Stomach smooth muscle (tissue), 2 donors: ENCODE measurements at regions not wholly inside any gene's neighbourhood (a gene's known extent, or its start where the extent isn't known, plus 50 kb on each side); places are given as distances from the start of the nearest gene placed in this dataset.

Experiments
- H3K27ac ChIP-seq: one replicate; pipeline ENCODE4 v1.7.0; 2013; ENCODE audit warnings: mild to moderate bottlenecking, low read length, inconsistent platforms
- H3K27me3 ChIP-seq, 2 donors: one replicate each; pipeline ENCODE4 v1.7.0; 2013; ENCODE audit warnings: low read length in 2 of 2; ENCODE audit not compliant: insufficient read depth in 2 of 2, control insufficient read depth in 1 of 2
- H3K36me3 ChIP-seq, 2 donors: one replicate each; pipeline ENCODE4 v1.7.0; 2013; ENCODE audit warnings: low read length in 2 of 2; ENCODE audit not compliant: control insufficient read depth in 2 of 2, insufficient read depth in 2 of 2
- H3K4me1 ChIP-seq: one replicate; pipeline ENCODE4 v1.7.0; 2013; ENCODE audit warnings: low read length; ENCODE audit not compliant: control insufficient read depth, insufficient read depth
- H3K4me3 ChIP-seq, 2 donors: one replicate each; pipeline ENCODE4 v1.7.0; 2013; ENCODE audit warnings: low read length in 2 of 2
- H3K9ac ChIP-seq, 2 donors: one replicate each; pipeline ENCODE4 v1.7.0; 2013; ENCODE audit warnings: low read length in 2 of 2, mild to moderate bottlenecking in 1 of 2
- H3K9me3 ChIP-seq, 2 donors: one replicate each; pipeline ENCODE4 v1.7.0; 2013; ENCODE audit warnings: low read length in 2 of 2; ENCODE audit not compliant: control insufficient read depth in 2 of 2
- donor health status: healthy.
- donor health status: Pancreatic carcinoma.

- H3K4me1 ChIP-seq, result no peaks in the 10 kb centered on the region
- no peaks in the 10 kb centered on the region for H3K27me3 ChIP-seq
- H3K27ac ChIP-seq, result no peak overlapping the region
- no peaks in the 10 kb centered on the region for H3K36me3 ChIP-seq
- H3K4me3 ChIP-seq, result no peak overlapping the region
- H3K9me3 ChIP-seq, result peaks cover 8 to 10% of the 10 kb centered on the region in 2 donors
- no peak overlapping the region for H3K9ac ChIP-seq
Measured at GRCh38 chr4:4808086-4808485, 51.4 kb upstream of the MSX1 start.

DNA sequence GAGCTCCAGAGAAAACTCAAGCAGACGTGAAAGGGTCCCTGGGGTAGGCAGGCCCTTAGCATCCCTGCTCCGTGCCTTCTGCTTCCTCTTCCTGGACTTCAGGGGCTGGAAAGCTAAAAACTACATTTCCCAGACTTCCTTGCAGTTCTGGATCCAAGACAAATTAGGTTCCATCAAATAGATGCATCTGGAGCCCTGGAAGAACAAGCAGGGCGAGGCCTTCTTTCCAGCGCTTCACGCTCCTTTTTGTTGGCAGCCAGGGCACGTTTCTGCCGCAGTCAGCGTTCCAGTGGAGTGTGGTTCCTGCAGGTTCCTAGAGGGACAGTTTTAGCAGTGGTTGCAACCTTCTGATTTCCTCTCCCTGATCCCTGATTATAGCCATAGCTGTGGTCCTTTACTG is 53.6 kb upstream of the MSX1 start:
- H3K4me1 ChIP-seq, result no peaks in the 10 kb centered on the region
- peaks cover 8 to 10% of the 10 kb centered on the region in 2 donors for H3K9me3 ChIP-seq
- H3K27ac ChIP-seq, result no peak overlapping the region
- H3K36me3 ChIP-seq, result no peaks in the 10 kb centered on the region
- no peak overlapping the region for H3K4me3 ChIP-seq
- H3K9ac ChIP-seq, result no peak overlapping the region
- H3K27me3 ChIP-seq, result no peaks in the 10 kb centered on the region

- Histone ChIP-seq H3K27me3 (no peaks in the 10 kb centered on the region), H3K9me3 (peaks cover 1 to 8% of the 10 kb centered on the region in 2 donors), H3K4me3 (no peak overlapping the region), H3K36me3 (no peaks in the 10 kb centered on the region), H3K4me1 (no peaks in the 10 kb centered on the region), H3K27ac (no peak overlapping the region), H3K9ac (no peak overlapping the region)
Measured at GRCh38 chr4:4803912-4804296, 55.6 kb upstream of the MSX1 start.

DNA sequence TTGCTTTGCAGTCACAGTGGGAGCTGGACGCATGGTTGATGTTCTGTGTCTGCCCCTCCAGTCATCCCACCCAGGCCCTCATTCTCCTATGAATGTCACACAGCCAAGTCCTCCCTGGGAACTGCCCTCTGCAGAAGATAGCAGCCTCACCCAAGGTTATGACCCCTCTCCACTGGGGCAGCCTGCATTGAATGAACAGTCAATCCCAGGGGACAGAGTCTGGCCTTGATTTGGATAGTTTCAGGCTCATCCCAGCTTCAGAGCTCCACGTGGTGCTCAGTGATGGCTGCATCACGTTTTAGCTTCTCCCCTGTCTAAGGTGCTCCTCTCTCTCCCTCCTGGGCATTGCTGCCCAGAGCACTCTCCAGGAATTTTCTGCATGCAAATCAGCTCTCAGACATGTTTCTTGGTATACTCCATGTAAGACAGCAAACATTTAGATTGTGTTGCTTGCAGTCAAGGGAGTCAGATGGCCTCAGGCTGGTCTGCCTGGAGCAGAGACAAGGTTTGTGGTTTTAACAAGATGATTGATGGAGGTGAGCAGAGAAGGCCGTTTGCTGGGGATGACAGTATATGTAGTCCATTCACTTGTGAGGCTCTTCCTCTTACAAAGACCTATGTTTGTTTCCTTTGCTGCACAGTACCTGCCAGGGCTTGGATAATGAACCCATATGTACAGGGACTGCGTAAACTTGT is 56.1 kb upstream of the MSX1 start:
- Histone ChIP-seq H3K9me3 (peaks cover 0 to 8% of the 10 kb centered on the region in 2 donors), H3K9ac (no peak overlapping the region), H3K4me1 (no peaks in the 10 kb centered on the region), H3K4me3 (no peak overlapping the region), H3K36me3 (no peaks in the 10 kb centered on the region), H3K27ac (no peak overlapping the region), H3K27me3 (no peaks in the 10 kb centered on the region)

- no peak overlapping the region for H3K9ac ChIP-seq
- H3K36me3 ChIP-seq, result no peaks in the 10 kb centered on the region
- H3K27ac ChIP-seq, result no peak overlapping the region
- no peak overlapping the region for H3K4me3 ChIP-seq
- no peaks in the 10 kb centered on the region for H3K27me3 ChIP-seq
- H3K4me1 ChIP-seq, result no peaks in the 10 kb centered on the region
- H3K9me3 ChIP-seq, result peaks cover 0 to 8% of the 10 kb centered on the region in 2 donors
Measured at GRCh38 chr4:4800646-4801408, 58.6 kb upstream of the MSX1 start.

DNA sequence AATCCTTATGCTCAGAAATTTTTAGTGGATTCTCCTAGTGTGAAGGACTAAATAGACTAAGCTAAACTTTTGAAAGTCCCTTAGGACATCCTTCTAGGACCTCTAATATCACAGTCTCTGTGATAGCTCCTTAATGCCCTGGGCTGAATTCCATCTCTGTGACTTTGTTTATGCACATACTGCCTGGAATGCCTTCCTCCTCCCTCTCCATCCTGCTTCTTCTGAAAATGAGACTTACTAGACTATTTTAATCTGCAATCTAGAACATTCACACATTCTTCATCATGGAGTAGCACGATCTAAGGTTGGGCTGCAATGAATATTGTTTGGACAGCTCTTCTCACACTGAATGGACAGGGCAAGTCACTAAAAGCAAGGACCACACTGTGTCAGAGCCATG is 65.0 kb upstream of the MSX1 start:
- Histone ChIP-seq H3K27ac (no peak overlapping the region), H3K9me3 (peaks cover 0 to 4% of the 10 kb centered on the region in 2 donors), H3K36me3 (no peaks in the 10 kb centered on the region), H3K4me1 (no peaks in the 10 kb centered on the region), H3K9ac (no peak overlapping the region), H3K27me3 (no peaks in the 10 kb centered on the region), H3K4me3 (no peak overlapping the region)

GRCh38 chr4:4792466-4792865 is 67.0 kb upstream of the MSX1 start:
- H3K27me3 ChIP-seq, result no peaks in the 10 kb centered on the region
- no peak overlapping the region for H3K4me3 ChIP-seq
- no peak overlapping the region for H3K9ac ChIP-seq
- H3K36me3 ChIP-seq, result no peaks in the 10 kb centered on the region
- peaks cover 0 to 7% of the 10 kb centered on the region in 2 donors for H3K9me3 ChIP-seq
- H3K4me1 ChIP-seq, result no peaks in the 10 kb centered on the region
- H3K27ac ChIP-seq, result no peak overlapping the region

- Histone ChIP-seq H3K36me3 (no peaks in the 10 kb centered on the region), H3K9ac (no peak overlapping the region), H3K4me3 (no peak overlapping the region), H3K4me1 (no peaks in the 10 kb centered on the region), H3K27ac (no peak overlapping the region), H3K9me3 (peaks cover 0 to 7% of the 10 kb centered on the region in 2 donors), H3K27me3 (no peaks in the 10 kb centered on the region)
Measured at GRCh38 chr4:4791299-4792111, 68.0 kb upstream of the MSX1 start.

GRCh38 chr4:4789462-4789861 is 70.0 kb upstream of the MSX1 start:
- Histone ChIP-seq H3K9me3 (peaks cover 0 to 12% of the 10 kb centered on the region in 2 donors), H3K27ac (no peak overlapping the region), H3K36me3 (no peaks in the 10 kb centered on the region), H3K9ac (no peak overlapping the region), H3K4me3 (no peak overlapping the region), H3K4me1 (no peaks in the 10 kb centered on the region), H3K27me3 (no peaks in the 10 kb centered on the region)

DNA sequence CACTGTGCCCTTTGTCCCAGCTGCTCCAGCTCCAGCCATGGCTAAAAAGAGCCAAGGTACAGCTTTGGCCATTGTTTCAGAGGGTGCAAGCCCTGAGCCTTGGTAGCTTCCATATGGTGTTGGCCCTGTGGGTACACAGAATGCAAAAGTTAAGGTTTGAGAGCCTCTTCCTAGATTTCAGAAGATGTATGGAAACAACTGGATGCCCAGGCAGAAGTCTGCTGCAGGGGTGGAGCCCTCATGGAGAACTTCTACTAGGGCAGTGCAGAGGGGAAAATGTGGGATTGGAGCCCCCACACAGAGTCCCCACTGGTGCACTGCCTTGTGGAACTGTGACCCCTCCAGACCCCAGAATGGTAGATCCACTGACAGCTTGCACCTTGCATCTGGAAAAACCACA is 70.9 kb upstream of the MSX1 start:
- H3K4me1 ChIP-seq, result no peaks in the 10 kb centered on the region

More for the DNA sequence above, 70.9 kb upstream of the MSX1 start:
- Histone ChIP-seq H3K9me3 (peaks cover 0 to 12% of the 10 kb centered on the region in 2 donors), H3K9ac (no peak overlapping the region), H3K4me3 (no peak overlapping the region), H3K27me3 (no peaks in the 10 kb centered on the region), H3K27ac (no peak overlapping the region), H3K36me3 (no peaks in the 10 kb centered on the region)
